GM19328 (cell line): ENCODE measurements at regions not wholly inside any gene's neighbourhood (a gene's known extent, or its start where the extent isn't known, plus 50 kb on each side); places are given as distances from the start of the nearest gene placed in this dataset.

Experiments used
- ATAC-seq: cut with Tn5 transposase; IDR thresholded peaks from one replicate; pipeline ENCODE4 v1.9.1; 2021; ENCODE audit warnings: mild to moderate bottlenecking, moderate library complexity; ENCODE audit not compliant: unreplicated experiment

- no peak for ATAC-seq
Measured at GRCh38 chr15:94602754-94603470, 371.6 kb downstream of the MCTP2 start.

DNA sequence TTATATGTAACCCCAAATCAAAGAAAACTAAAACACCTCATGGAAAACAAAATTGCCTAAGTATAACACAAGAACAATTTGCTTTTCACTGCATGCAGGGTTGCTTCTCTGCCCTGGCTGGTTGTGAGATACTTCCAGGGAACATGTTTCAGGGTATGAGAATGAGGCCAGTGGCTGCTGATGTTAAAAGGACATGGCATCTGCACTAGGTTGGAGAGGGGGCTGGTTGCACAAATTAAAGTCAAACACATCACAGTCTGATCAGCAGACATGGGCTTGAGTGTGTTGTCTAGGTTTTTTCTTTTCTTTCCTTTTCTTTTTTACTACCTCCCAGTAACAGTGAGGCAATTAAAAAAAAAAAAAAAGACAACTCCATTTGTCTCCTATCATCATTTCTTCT lies 374.9 kb downstream of the MCTP2 start:
- no peak for ATAC-seq

GRCh38 chr15:94607176-94607654 lies 375.9 kb downstream of the MCTP2 start:
- ATAC-seq = no peak

DNA sequence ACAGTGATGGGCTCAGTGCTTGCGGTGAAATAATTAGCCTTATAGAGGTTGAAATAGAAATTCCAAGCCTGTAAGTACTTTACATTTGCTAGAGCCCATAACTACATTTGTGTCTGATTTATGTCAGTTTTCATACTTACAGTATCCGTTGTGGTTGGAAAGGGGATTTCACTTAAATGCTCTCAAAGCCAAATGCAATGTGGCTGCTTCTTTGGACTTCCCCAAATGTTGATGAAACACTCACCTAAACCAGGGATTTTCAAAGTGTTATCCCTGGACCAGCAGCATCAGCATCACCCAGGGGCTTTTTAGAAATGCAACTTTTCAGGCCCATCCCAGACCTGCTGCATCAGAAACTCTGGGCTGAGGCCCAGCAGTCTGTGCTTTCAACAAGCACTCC lies 378.7 kb downstream of the MCTP2 start:
- ATAC-seq = no peak

DNA sequence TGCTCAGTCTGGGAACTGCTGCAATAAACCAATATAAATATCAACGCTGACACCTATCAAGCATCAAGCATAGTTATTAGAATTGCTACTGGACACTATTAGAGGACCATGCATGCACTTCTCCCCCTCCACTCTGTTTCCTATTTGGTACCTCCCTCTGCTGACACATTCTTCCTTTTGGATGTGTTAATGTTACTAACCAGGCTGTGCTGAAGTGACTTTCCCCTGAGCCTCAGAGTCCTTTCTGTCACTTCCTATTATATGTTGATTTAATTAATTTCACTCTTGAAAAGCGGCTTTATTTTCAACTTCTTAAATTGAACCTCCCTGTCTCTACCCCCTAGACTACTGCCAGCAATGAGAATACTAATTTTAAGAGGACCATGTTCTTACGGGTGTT lies 379.1 kb downstream of the MCTP2 start:
- ATAC-seq = no peak

- no peak for ATAC-seq
Measured at GRCh38 chr15:94611656-94612055, 380.3 kb downstream of the MCTP2 start.

- ATAC-seq = no peak
Measured at GRCh38 chr15:94615688-94616087, 384.3 kb downstream of the MCTP2 start.

DNA sequence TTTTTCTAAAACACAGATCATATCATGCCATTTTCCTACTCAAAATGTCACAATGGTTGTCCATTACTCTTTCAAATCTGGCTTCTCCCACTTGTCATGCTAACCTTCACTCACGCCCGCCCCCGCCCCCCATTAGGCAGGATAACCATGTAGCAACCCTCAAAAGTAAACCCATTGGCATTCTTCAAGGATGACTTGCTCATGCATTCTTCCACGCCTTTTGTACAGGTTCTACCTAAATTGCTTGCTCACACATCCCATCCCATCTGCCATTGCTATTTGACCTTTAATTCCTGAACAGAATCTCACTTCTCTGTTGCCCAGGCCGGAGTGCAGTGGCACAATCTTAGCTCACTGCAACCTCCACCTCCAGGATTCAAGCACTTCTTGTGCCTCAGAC lies 389.3 kb downstream of the MCTP2 start:
- no peak for ATAC-seq

DNA sequence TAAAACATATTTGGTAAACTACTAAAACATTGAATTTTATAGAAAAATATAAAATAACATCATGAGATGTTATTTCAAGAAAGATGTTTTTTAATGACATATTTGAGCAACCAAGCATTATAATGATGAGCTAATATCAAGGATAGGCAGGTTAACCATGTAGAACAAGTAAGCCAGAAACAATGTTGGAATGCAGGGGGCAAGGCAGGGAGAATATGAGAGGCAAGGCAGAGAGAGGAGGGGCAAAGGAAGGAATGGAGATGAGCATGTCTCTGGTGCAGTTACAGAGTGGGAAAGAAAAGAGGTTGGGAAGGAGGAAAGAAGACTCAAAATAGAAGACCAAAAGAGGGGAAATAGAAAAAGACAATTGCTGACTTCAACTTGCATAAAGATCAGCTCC lies 390.4 kb downstream of the MCTP2 start:
- ATAC-seq = no peak

GRCh38 chr15:94626949-94627348 lies 395.6 kb downstream of the MCTP2 start:
- no peak for ATAC-seq

DNA sequence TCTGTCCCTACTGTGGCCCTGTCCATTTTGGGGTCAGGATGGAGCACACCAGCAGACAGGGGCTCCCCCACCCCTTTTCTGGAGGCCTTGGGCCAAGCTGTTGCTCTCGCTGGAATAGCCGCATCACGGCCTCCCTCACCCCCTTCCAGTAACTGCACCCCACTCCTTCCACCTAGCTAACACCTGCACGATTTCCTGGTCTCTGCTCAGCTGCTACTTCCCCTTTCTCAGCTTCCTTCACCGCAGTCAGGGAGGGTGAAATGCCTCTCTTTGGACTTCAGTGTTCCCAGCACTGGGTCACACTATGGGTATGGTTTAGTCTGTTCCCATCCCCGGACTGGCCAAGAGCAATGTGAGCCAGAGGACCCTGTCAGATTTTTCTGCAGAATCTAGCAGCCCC lies 400.2 kb downstream of the MCTP2 start:
- peak; percentile 62 for ATAC-seq

GRCh38 chr15:94638183-94638582 lies 406.8 kb downstream of the MCTP2 start:
- ATAC-seq = no peak

DNA sequence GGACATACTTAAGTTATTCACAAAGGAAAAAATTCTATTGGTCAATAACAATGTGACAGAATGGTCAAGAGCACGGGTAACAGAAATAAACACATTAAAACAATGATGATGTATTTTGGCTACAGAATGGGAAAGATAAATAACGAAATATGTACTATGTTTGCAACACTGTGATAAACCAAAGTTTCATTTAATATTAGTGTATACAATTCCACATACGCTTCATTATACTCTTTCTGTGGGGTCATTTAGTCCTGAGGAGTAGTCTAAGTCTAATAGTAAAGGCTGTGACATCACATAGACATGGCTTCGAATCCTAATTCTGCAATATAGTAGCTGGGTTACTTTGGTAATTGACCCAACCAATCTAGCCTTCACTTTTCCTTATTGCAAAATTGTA lies 408.3 kb downstream of the MCTP2 start:
- no peak for ATAC-seq

DNA sequence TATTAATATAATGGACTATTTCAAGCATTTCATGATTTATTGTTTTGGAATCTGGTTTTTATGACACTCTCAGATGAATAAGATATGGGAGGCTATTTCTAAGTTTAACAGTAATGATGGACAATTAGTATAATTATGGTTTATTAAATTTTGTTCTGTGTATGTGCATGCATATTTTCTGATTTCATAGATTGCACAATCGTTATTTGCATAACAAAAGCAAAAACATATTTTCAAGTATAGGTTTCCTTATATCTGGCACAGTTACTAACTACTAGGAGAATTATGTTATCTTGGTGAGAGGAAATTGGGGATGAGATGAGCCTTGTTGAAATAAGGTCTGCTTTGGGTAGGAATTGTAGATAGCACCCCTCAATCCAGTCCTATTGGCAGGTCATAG lies 413.1 kb downstream of the MCTP2 start:
- no peak for ATAC-seq

DNA sequence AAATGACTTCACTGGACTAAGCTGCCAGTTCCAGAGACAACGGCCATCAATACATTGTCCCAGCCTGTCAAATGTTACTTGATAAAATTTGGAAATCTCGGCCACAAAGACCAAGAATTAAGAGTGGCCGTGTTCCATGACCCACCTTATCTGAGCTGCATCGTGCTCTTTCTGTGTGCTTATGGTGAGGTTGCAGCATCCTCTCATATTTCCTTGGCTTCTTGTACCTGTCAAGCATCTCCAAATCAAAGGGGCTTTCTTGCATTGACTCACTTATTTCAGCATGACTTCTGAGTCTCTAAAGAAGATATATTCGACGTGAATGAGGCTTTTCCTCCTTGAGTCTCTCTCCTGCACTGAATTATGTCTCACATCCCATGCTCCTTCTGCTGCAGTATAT lies 421.7 kb downstream of the MCTP2 start:
- ATAC-seq = no peak

GRCh38 chr15:94655249-94655880 lies 424.0 kb downstream of the MCTP2 start:
- no peak for ATAC-seq

- no peak for ATAC-seq
Measured at GRCh38 chr15:94665676-94666441, 434.5 kb downstream of the MCTP2 start.

DNA sequence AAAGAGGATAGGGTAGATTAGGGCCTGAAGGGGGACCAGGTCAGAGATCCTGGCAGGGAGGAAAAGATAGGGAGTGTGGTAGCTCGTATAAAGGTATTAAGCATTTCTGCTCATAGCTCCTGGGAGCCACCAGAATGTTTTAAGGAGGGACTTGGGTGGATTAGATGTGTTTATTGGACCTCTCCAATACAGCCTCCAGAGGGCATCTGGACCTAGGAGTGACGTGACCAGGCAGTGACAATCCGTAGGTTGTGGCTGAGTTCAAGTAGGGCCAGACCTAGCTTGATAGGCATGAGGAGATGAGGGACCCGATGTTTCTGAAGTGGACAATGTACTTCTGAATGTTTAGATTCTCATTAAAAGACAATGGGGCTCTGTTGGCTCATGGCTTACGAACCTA lies 435.2 kb downstream of the MCTP2 start:
- no peak for ATAC-seq

DNA sequence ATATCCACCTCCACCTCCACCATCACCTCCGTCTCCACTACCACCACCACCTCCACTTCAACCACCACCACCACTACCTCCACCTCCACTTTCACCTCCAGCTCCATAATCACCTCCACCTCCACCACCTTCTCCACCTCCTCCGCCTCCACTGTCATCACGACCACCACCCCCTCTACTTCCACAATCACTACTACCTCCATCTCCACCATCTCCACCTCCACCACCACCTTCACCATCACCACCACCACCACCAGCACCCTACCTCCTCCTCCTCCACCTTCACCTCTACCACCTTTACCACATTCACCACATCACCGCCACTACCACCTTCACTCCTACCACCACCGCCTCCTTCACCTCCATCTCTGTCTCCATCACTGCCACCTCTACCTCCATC lies 435.7 kb downstream of the MCTP2 start:
- no peak for ATAC-seq

DNA sequence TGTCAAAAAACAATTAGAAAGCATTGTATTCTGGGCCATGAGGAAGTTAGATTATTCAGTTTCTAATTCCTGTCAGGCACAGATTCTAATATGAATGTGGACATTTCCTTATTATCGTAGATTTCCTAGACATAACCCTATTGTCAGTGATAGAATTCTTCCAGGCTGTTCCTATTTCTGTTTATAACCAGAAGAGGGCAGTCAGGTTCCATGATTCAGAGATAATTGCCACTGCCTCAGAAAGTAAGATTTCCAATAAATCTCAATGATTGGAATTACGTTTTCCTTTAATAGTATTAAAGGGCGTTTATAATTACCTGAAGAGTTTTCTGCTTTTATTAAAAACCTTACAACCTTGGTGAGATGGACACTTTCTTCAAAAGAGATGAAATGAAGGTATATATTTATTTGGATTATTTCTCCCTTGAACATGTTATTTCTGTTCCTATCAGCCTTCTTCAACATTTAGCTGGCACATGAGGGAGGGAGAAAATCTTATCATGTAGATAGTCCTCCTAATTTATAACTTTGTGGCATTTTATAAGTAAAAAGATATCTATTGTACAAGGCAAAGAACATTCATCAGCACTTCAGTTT lies 439.2 kb downstream of the MCTP2 start:
- ATAC-seq = peak; percentile 60

DNA sequence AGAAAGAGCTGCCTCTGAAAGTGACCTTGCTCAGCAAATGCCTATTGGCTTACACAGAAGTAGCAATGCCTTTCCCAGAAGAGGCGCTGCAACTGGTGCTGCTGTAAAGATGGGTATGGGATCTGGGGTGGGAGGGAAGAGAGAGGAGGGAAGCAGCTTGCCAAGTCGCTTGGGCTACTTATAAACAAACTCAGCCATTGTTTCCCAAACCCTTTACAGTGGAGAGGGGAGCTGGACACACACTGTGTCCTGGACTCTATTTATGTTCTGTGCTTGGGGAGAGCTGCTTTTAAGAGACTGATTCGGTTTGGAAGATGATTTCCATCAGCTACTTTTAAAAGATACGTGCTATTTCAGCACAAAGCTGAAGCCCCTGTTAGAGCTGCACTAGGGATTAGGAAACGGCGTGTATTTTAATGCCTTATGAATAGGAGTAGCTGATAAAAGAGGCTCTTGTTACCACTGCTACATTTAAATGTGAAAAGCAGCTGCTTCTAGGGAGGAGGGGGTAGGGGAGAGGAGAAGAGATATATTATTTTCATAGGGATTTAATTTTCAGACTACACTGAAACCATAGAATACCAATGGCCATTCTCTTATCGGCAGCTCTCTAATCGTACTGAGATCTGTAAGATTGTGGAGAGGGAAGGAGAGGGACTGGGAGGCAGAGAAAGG lies 440.6 kb downstream of the MCTP2 start:
- no peak for ATAC-seq
